HCT116 (cell line): ENCODE measurements at regions not wholly inside any gene's neighbourhood (a gene's known extent, or its start where the extent isn't known, plus 50 kb on each side); places are given as distances from the start of the nearest gene placed in this dataset.

Experiments
- ATAC-seq: fragments of 200-7000 bp; cut with Tn5 transposase; 2 replicates; pipeline ENCODE4 v1.9.1; 2020; ENCODE audit warnings: mild to moderate bottlenecking, moderate library complexity
- BruUV-seq: library from RNA; stranded (reverse); fragments of 400-500 nt; replicated peaks from 2 replicates; lab custom pipeline; 2021; lab: Mats Ljungman, UMichigan
- CTCF ChIA-PET: fragments of 300-600 bp; sonication (Branson Sonifier 250); formaldehyde crosslinking; loops from one replicate; lab custom pipeline; 2021; ENCODE audit warnings: antibody characterized with exemption; lab: Charles Lee
- POLR2A ChIA-PET: fragments of 300-600, 350-600 bp; sonication (Branson Sonifier 250); formaldehyde crosslinking; loops from one replicate; lab custom pipeline; 2021; ENCODE audit warnings: antibody characterized with exemption; lab: Charles Lee
- RAD21 ChIA-PET, 2 experiments: fragments of 300-600 bp; sonication (Branson Sonifier 250); formaldehyde crosslinking; loops; one replicate each; lab custom pipeline; 2023; ENCODE audit warnings: low total read pairs in 2 of 2; ENCODE audit not compliant: uncharacterized antibody in 2 of 2, unreplicated experiment in 2 of 2, low non-redundant PET in 1 of 2; lab: Charles Lee
- DNase-seq: peaks from one replicate; pipeline ENCODE4 v3.0.0-alpha.2; 2010; ENCODE audit warnings: low read depth, low spot score
- H2AFZ ChIP-seq: fragments of 200-600 bp; shearing (Covaris generic), sonication (generic); 2 replicates; pipeline ENCODE4 v1.6.1; 2017; ENCODE audit warnings: low read depth, mixed run types, mixed read lengths, antibody characterized with exemption, low read length; ENCODE audit not compliant: poor library complexity, severe bottlenecking
- H3K27ac ChIP-seq: 2 replicates; pipeline ENCODE4 v1.5.1; 2012; ENCODE audit warnings: low read depth, low read length
- H3K27me3 ChIP-seq: fragments of 200-600 bp; sonication (generic); 2 replicates; pipeline ENCODE4 v1.6.1; 2016; ENCODE audit warnings: mixed run types, low read length, mixed read lengths; ENCODE audit not compliant: insufficient read depth
- H3K36me3 ChIP-seq, 2 experiments: fragments of 200-500 bp in 1 of 2; fragments of 200-600 bp in 1 of 2; sonication (Bioruptor generic) in 1 of 2; sonication (generic) in 1 of 2; 2 replicates each; pipeline versions ENCODE4 v1.5.1 to v1.6.1; 2014 to 2016; ENCODE audit warnings: low read length in 2 of 2, inconsistent platforms in 1 of 2, mixed read lengths in 1 of 2, mixed run types in 1 of 2; ENCODE audit not compliant: insufficient read depth in 2 of 2, control insufficient read depth in 1 of 2
- H3K4me1 ChIP-seq, 2 experiments: fragments of 200-600 bp in 1 of 2; sonication (generic) in 1 of 2; 2 replicates each; pipeline versions ENCODE4 v1.5.1 to v1.6.1; 2012 to 2017; ENCODE audit warnings: low read length in 2 of 2, inconsistent platforms in 1 of 2, mild to moderate bottlenecking in 1 of 2, mixed read lengths in 1 of 2, mixed run types in 1 of 2, moderate library complexity in 1 of 2; ENCODE audit not compliant: insufficient read depth in 2 of 2, control insufficient read depth in 1 of 2
- H3K4me2 ChIP-seq: fragments of 200-600 bp; sonication (generic); 2 replicates; pipeline ENCODE4 v1.6.1; 2017; ENCODE audit warnings: mixed run types, low read length, mixed read lengths
- H3K4me3 ChIP-seq, 2 experiments: fragments of 200-600 bp in 1 of 2; sonication (generic) in 1 of 2; replicated peaks in 1 of 2; 2 replicates each; pipeline ENCODE4 v1.5.1; 2011 to 2016; ENCODE audit warnings: low read length in 2 of 2, control low read depth in 1 of 2, low read depth in 1 of 2, mild to moderate bottlenecking in 1 of 2, mixed read lengths in 1 of 2, mixed run types in 1 of 2
- H3K79me2 ChIP-seq: fragments of 200-600 bp; sonication (generic); 2 replicates; pipeline ENCODE4 v1.6.1; 2017; ENCODE audit warnings: mild to moderate bottlenecking, mixed run types, low read length, moderate library complexity, mixed read lengths; ENCODE audit not compliant: insufficient read depth
- H3K9ac ChIP-seq: fragments of 200-600 bp; sonication (generic); 2 replicates; pipeline ENCODE4 v1.6.1; 2016; ENCODE audit warnings: low read length, mixed read lengths
- H3K9me2 ChIP-seq: fragments of 200-600 bp; sonication (generic), shearing (Covaris generic); 2 replicates; pipeline ENCODE4 v1.6.1; 2017; ENCODE audit warnings: mixed run types, mild to moderate bottlenecking, moderate library complexity; ENCODE audit not compliant: insufficient read depth
- H3K9me3 ChIP-seq, 2 experiments: fragments of 200-500 bp in 1 of 2; fragments of 200-600 bp in 1 of 2; sonication (Bioruptor generic) in 1 of 2; sonication (generic) in 1 of 2; 2 replicates each; pipeline ENCODE4 v1.6.1; 2014 to 2017; ENCODE audit warnings: low read length in 2 of 2, mixed read lengths in 2 of 2, inconsistent platforms in 1 of 2, low read depth in 1 of 2, mild to moderate bottlenecking in 1 of 2, mixed run types in 1 of 2, moderate library complexity in 1 of 2; ENCODE audit not compliant: control insufficient read depth in 1 of 2, insufficient read depth in 1 of 2
- H4K20me1 ChIP-seq: fragments of 200-600 bp; sonication (generic), shearing (Covaris generic); 2 replicates; pipeline ENCODE4 v1.6.1; 2017; ENCODE audit warnings: mixed run types, mild to moderate bottlenecking, moderate library complexity; ENCODE audit not compliant: insufficient read depth
- CTCF ChIP-seq, 3 experiments: fragments of 200-600 bp in 1 of 3; sonication (generic) in 1 of 3; IDR thresholded peaks in 2 of 3; conservative IDR thresholded peaks in 1 of 3; 2 replicates each; pipeline ENCODE4 v1.5.1; 2012 to 2017; ENCODE audit warnings: low read depth in 2 of 3, low read length in 2 of 3, antibody characterized with exemption in 1 of 3, borderline replicate concordance in 1 of 3, control low read depth in 1 of 3, mild to moderate bottlenecking in 1 of 3, mixed read lengths in 1 of 3, mixed run types in 1 of 3, moderate library complexity in 1 of 3; ENCODE audit not compliant: insufficient read depth in 1 of 3
- EZH2phosphoT487 ChIP-seq: fragments of 200-600 bp; IDR thresholded peaks from 2 replicates; pipeline ENCODE4 v1.6.1; 2018; ENCODE audit warnings: antibody characterized with exemption, borderline replicate concordance
- MAX ChIP-seq: IDR thresholded peaks from 2 replicates; pipeline ENCODE4 v1.6.1; 2012
- REST ChIP-seq: IDR thresholded peaks from 2 replicates; pipeline ENCODE4 v1.6.1; 2012; ENCODE audit warnings: low read depth
- intact Hi-C: fragments of 100-400 bp; cut with micrococcal nuclease; formaldehyde crosslinking; loops from 2 replicates; pipeline ENCODE4 v1.10.0; 2022

- Histone ChIP-seq H3K4me2 (no peak overlapping the region), H3K4me3 (no peak overlapping the region), H3K4me1 (no peaks in the 10 kb centered on the region)
- RAD21 ChIA-PET = no interaction called here
- TF ChIP-seq MAX (no peak), CTCF (IDR thresholded peaks at IDR 0.05 in 2 of 3, conservative IDR thresholded peaks at IDR 0.05 in 1 of 3; ENCODE audit: borderline replicate concordance in 1 of 3, insufficient read depth in 1 of 3, low read depth in 2 of 3, low read length in 2 of 3) (no peak), EZH2phosphoT487 (no peak), REST (no peak)
- TF ChIP-seq, all 23 proteins: peak for 0
- intact Hi-C loops = no loop called here
- H2AFZ ChIP-seq = no peak overlapping the region
- no peaks in the 10 kb centered on the region for H3K36me3 ChIP-seq
- no TSS peak for BruUV-seq
- no peak overlapping the region for H3K9ac ChIP-seq
- no peaks in the 10 kb centered on the region for H3K9me3 ChIP-seq
- H3K27me3 ChIP-seq = peaks cover 32% of the 10 kb centered on the region
- H3K27ac ChIP-seq = no peak overlapping the region
- no peaks in the 10 kb centered on the region for H3K9me2 ChIP-seq
- DNase-seq (no peak), ATAC-seq (no peak)
- ChIA-PET CTCF (interaction anchor here (1.2 kb wide), 1 partner anchor 18 kb away, joined by 3 read pairs; no protein-coding TSS in a partner anchor), POLR2A (no interaction called here)
- no peaks in the 10 kb centered on the region for H4K20me1 ChIP-seq
- no peaks in the 10 kb centered on the region for H3K79me2 ChIP-seq
Observed at GRCh38 chr2:217731805-217732204, 271.0 kb downstream of the TNS1 start.
